Heart left ventricle (tissue), 13 donors: ENCODE measurements at regions not wholly inside any gene's neighbourhood (a gene's known extent, or its start where the extent isn't known, plus 50 kb on each side); places are given as distances from the start of the nearest gene placed in this dataset.

ENCODE experiments used
- CTCF ChIP-seq, 12 donors: fragments of 200-600 bp; sonication (generic) in 4 of 12; IDR thresholded peaks; one replicate each; pipeline versions ENCODE4 v1.5.0 to v1.8.0; 2018 to 2022; ENCODE audit warnings: antibody characterized with exemption in 12 of 12, mild to moderate bottlenecking in 5 of 12
- POLR2A ChIP-seq, 2 donors: fragments of 450-650 bp; IDR thresholded peaks; one replicate each; pipeline ENCODE4 v1.6.1; 2017; ENCODE audit warnings: antibody characterized with exemption in 2 of 2, mild to moderate bottlenecking in 2 of 2, moderate library complexity in 2 of 2
- donor health status: ischemic (EF 13 %, LVEDD 7.1; RV severe dilation, severe dysfunction).
- donor health status: DM: no; HTN: yes; CAD: no.
- donor health status: DM: no; HTN: no; CAD: no.
- donor health status: ischemic (EF 25% LVEDD 6.9; RV normal size, moderate dysfunction).
- donor health status: ischemic (EF 25% LVEDD 5.7; RV mildly dilated, moderate dysfunction).
- donor health status: ischemic (EF 35%, LVEDD 5.7; RV mildly dilated, moderate dysfunction).
- donor health status: nonischemic (EF 11% LVEDD 7.7; RV severe dilation, severe dysfunction).
- donor health status: DM: yes; HTN: yes; CAD: no.
- donor health status: PGD.
- donor health status: ischemic (EF 29% LVEDD 5.4; RV normal size, mild dysfunction).
- donor health status: nonischemic (EF 23%, LVEDD 6.1; RV moderate dilation, normal function).

- no peak for TF ChIP-seq POLR2A (IDR thresholded peaks at IDR 0.05)
- no peak for TF ChIP-seq CTCF (IDR thresholded peaks at IDR 0.05)
Measured at GRCh38 chr10:75294031-75294437, 58.3 kb upstream of the COMTD1 start.
